Kidney epithelial cell (primary cell): ENCODE measurements at regions not wholly inside any gene's neighbourhood (a gene's known extent, or its start where the extent isn't known, plus 50 kb on each side); places are given as distances from the start of the nearest gene placed in this dataset.

ENCODE experiments used
- DNase-seq: peaks from one replicate; pipeline ENCODE4 v3.0.0-alpha.2; 2010; ENCODE audit warnings: low read depth
- H3K27me3 ChIP-seq: 2 replicates; pipeline ENCODE4 v1.6.0; 2011; ENCODE audit warnings: low read length; ENCODE audit not compliant: control insufficient read depth, insufficient read depth
- H3K36me3 ChIP-seq: 2 replicates; pipeline ENCODE4 v1.5.1; 2011; ENCODE audit warnings: low read length; ENCODE audit not compliant: control insufficient read depth, insufficient read depth
- H3K4me3 ChIP-seq: 2 replicates; pipeline ENCODE4 v1.5.1; 2011; ENCODE audit warnings: low read depth, mild to moderate bottlenecking, control low read depth, low read length
- CTCF ChIP-seq: IDR thresholded peaks from 2 replicates; pipeline ENCODE4 v1.5.1; 2011; ENCODE audit warnings: mild to moderate bottlenecking, moderate library complexity, low read length, control low read depth, inconsistent platforms; ENCODE audit not compliant: insufficient read depth, poor library complexity, severe bottlenecking

GRCh38 chr4:184934961-184935360 lies 83.3 kb upstream of the HELT start:
- no peaks in the 10 kb centered on the region for H3K36me3 ChIP-seq
- DNase-seq, result no peak
- H3K4me3 ChIP-seq, result no peak overlapping the region
- no peak for TF ChIP-seq CTCF
- H3K27me3 ChIP-seq, result no peaks in the 10 kb centered on the region

- Histone ChIP-seq H3K4me3 (no peak overlapping the region), H3K36me3 (no peaks in the 10 kb centered on the region), H3K27me3 (no peaks in the 10 kb centered on the region)
- DNase-seq, result no peak
- TF ChIP-seq CTCF, result no peak
Measured at GRCh38 chr4:184936071-184936470, 82.2 kb upstream of the HELT start.

- Histone ChIP-seq H3K36me3 (no peaks in the 10 kb centered on the region), H3K27me3 (no peaks in the 10 kb centered on the region), H3K4me3 (no peak overlapping the region)
- no peak for DNase-seq
- no peak for TF ChIP-seq CTCF
Measured at GRCh38 chr4:184937030-184937710, 81.1 kb upstream of the HELT start.

- no peak for DNase-seq
- no peaks in the 10 kb centered on the region for H3K27me3 ChIP-seq
- TF ChIP-seq CTCF, result no peak
- no peaks in the 10 kb centered on the region for H3K36me3 ChIP-seq
- H3K4me3 ChIP-seq, result no peak overlapping the region
Measured at GRCh38 chr4:184937745-184938144, 80.5 kb upstream of the HELT start.

- TF ChIP-seq CTCF, result no peak
- Histone ChIP-seq H3K36me3 (no peaks in the 10 kb centered on the region), H3K4me3 (no peak overlapping the region), H3K27me3 (peaks cover 2% of the 10 kb centered on the region)
- no peak for DNase-seq
Measured at GRCh38 chr4:184938871-184939270, 79.4 kb upstream of the HELT start.

GRCh38 chr4:184939978-184940377 lies 78.3 kb upstream of the HELT start:
- Histone ChIP-seq H3K27me3 (peaks cover 2% of the 10 kb centered on the region), H3K4me3 (no peak overlapping the region), H3K36me3 (no peaks in the 10 kb centered on the region)
- no peak for TF ChIP-seq CTCF
- DNase-seq, result no peak
